ENCODE measurements at regions not wholly inside any gene's neighbourhood (a gene's known extent, or its start where the extent isn't known, plus 50 kb on each side); places are given as distances from the start of the nearest gene placed in this dataset.

- DNase-seq (ENCODE audit: low read depth, low spot score), result no peak
- H3K27ac ChIP-seq, result no peak overlapping the region
Measured at GRCh38 chr6:130314271-130314670, 51.5 kb upstream of the TMEM200A start.

- H3K27ac ChIP-seq, result no peak overlapping the region
- no peak for DNase-seq (ENCODE audit: low read depth, low spot score)
Measured at GRCh38 chr6:130313206-130313605, 52.6 kb upstream of the TMEM200A start.

DNA sequence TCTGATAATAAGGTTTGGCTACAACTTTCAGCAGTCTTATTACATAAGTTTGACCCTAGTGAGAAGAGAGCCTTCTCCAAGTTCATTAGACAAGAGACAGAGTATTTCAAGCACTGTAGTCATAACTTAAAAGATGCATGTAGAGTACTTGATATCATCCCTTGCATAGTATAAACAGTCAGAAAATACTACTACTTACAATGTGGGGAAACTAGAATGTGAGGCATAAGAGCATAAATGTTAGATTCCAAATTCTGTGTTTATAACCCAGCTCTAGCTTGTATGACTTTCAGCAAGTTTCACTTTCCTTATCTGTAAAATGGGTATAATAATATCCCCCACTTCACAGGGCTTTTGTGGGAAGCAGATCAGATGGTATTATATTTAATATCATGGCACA, 56.8 kb upstream of the TMEM200A start:
- H3K27ac ChIP-seq, result no peak overlapping the region
- no peak for DNase-seq (ENCODE audit: low read depth, low spot score)

- H3K27ac ChIP-seq, result no peak overlapping the region
- DNase-seq (ENCODE audit: low read depth, low spot score), result peak; percentile 34
Measured at GRCh38 chr6:130307752-130308361, 58.0 kb upstream of the TMEM200A start.

DNA sequence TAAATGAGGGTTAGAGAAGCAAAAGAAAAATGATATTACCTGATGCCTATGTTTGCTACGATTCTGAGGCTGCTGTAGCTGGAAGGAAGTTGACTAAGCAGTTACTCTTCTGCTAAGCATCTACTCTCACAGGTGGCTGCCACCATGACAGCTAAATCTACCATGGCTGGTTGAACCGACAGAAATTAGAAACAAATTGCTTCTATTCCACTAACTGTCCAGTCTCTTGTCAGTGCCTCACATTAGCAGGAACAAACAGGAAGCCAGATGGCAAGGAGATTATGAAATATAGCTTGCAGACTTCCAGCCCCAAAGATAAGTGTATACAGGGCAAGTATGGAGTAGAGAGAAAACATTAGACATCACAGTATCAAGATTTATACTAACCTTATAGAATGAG, 59.4 kb upstream of the TMEM200A start:
- no peak for DNase-seq (ENCODE audit: low read depth, low spot score)
- H3K27ac ChIP-seq, result no peak overlapping the region

GRCh38 chr6:130303431-130303830, 62.4 kb upstream of the TMEM200A start:
- DNase-seq (ENCODE audit: low read depth, low spot score), result no peak
- H3K27ac ChIP-seq, result no peak overlapping the region

GRCh38 chr6:130298258-130298657, 67.6 kb upstream of the TMEM200A start:
- no peak for DNase-seq (ENCODE audit: low read depth, low spot score)
- H3K27ac ChIP-seq, result no peak overlapping the region

DNA sequence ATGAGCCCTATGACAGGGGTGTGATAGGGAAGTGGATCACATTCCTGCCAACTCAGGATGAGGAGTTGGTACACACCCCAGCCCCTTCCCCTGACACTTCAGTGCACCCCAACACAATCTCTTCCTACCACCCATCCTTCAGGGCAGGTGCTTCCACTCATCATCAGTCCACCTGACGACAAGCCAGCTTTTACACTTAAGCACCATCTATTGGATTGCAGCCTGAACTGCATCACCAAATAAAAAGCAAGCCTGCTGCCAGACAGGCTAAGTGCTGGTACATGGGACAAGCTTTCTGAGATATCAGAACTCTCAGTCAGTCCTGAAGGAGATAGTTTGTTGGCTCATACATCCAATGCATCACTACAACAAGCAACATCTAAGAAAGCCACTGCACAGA, 69.0 kb upstream of the TMEM200A start:
- H3K27ac ChIP-seq, result no peak overlapping the region
- no peak for DNase-seq (ENCODE audit: low read depth, low spot score)

- no peak overlapping the region for H3K27ac ChIP-seq
- DNase-seq (ENCODE audit: low read depth, low spot score), result no peak
Measured at GRCh38 chr6:130293800-130294199, 71.0 kb upstream of the SAMD3 start.

GRCh38 chr6:130288065-130288464, 65.3 kb upstream of the SAMD3 start:
- H3K27ac ChIP-seq, result no peak overlapping the region
- no peak for DNase-seq (ENCODE audit: low read depth, low spot score)

DNA sequence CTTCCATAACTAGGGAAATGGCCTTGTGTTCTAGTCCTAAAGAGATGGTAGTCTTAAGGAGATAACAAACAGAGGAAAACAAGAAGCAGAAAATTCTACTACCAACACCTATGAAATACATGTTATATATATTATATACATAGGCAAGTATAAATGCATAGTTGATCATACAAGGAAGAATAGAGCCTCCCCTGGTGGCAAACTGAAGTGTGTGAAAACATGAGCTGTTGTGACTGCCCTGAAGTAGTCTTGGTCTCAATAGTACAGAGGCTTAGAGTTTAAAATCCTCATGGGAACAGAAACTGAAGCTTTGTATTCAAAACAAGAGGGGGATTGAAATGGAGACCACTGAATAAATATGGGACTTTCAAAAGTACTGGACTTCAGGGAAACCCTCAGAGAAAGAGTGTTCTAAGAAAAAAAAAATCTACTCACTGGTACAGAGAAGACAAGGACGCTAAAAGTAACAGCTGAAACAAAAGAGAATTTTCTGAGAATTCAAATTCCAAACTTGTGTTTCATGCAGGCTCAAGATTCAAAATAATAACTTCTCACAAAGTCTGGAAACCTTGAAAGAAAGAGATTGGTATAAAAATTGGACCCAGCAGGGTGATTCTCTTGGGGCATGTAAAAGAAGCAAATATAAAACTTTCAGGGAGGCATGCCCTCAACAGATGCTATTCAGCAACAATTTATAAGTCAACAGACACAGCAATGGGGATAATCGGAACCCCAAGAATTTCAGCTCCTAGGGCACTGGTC, 59.7 kb upstream of the SAMD3 start:
- DNase-seq (ENCODE audit: low read depth, low spot score), result no peak
- H3K27ac ChIP-seq, result no peak overlapping the region

DNA sequence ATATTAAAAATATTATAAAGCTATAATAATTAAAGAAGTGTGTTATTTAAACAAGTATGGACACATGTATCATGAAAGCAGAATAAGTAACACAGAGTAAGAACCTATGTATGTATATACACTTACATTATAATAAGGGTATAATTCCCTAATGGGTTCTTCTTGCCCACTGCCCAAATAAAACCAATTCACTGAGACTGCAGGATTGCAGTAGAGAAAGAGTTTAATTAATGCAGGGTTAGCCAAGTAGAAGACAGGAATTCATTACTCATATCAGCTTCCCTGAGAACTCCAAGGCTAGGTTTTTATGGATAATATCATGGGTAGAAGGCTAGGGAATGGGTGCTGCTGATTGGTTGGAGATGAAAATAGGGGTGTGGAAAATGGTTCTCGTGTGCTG, 53.8 kb upstream of the SAMD3 start:
- no peak for DNase-seq (ENCODE audit: low read depth, low spot score)
- H3K27ac ChIP-seq, result no peak overlapping the region

GRCh38 chr6:130274007-130274406, 51.3 kb upstream of the SAMD3 start:
- no peak for DNase-seq (ENCODE audit: low read depth, low spot score)
- H3K27ac ChIP-seq, result no peak overlapping the region
